ENCODE measurements at regions not wholly inside any gene's neighbourhood (a gene's known extent, or its start where the extent isn't known, plus 50 kb on each side); places are given as distances from the start of the nearest gene placed in this dataset.

DNA sequence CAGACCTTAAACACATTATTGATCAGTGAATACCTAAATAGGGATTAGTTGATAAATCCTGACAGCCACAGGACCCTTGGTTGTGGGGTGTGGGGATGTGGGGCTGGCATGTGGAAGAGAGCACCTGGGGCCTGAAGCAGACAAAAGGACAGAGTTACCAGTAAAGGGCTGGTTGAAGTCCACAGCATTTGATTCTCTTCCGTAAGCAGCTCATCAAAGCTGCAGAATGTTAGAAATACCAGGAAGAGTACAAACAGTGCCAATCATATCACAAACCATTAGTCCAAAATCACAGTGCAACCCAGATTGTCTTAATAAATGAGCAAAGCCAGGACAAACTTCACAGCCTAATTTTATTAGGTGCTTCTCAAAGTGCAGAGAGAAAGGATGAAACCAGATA lies 92.5 kb upstream of the KL start:
- TF ChIP-seq CTCF (IDR thresholded peaks at IDR 0.05) (no peak), POLR2A (IDR thresholded peaks at IDR 0.05) (no peak)
